Kidney tubule cell (primary cell): ENCODE measurements at regions not wholly inside any gene's neighbourhood (a gene's known extent, or its start where the extent isn't known, plus 50 kb on each side); places are given as distances from the start of the nearest gene placed in this dataset.

ENCODE experiments used
- DNase-seq: peaks from one replicate; pipeline ENCODE4 v3.0.0-alpha.2; 2018; ENCODE audit warnings: low spot score

DNA sequence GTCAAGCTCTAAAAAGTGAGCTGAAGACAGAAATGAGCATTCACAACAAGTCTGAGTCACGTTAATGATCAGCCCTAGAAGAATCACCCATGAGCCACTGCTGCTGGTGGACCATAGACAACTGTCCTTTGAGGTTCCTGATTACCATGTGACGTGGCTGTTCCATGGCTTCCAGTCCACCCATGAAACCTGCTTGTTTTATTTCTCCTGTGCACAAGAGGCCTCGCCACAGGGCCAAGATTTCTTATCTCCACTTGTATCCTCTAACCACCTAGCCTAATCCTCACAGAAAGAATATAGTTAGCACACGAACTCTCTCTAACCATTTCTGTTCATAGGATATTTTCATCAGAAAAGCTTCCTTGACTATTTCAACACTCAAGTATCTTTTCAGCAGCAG, 242.7 kb downstream of the MREG start:
- no peak for DNase-seq

DNA sequence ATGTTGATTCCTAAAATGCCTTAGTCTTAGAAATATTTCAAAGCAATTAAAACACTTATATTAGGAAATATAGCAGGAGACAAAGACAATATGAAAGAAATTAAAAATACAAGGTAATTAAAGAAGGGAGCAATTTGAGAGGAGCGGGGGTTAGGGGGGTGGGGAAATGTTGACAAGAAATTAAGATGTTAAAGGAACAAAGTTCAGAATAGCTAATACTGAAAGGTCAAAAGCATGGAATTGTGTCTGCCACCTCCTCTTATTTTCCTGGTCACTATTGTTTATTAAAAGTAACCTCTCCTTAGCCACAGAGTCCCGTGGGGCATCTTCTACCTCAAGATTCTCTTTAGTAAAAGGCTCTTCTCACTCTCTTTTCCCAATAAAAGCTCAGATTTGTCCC, 244.1 kb downstream of the MREG start:
- DNase-seq: no peak

DNA sequence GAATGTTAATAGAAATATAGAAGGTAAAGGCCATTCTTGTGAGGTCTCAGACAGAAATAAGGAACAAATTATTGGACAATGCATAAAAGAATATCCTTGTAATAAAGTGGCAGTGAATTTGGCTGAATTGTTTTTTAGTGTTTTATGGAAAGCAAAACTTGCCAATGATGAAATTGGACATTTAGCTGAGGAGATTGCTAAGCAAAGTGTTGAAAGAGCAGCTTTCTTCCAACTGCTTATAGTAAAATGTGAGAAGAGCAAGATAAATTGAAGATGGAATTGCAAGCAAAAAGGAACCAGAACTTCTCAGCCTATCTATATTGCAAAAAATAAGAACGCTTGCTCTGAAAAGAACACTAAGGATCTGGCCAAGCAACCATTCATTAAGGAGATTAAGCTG, 245.7 kb downstream of the MREG start:
- no peak for DNase-seq

DNA sequence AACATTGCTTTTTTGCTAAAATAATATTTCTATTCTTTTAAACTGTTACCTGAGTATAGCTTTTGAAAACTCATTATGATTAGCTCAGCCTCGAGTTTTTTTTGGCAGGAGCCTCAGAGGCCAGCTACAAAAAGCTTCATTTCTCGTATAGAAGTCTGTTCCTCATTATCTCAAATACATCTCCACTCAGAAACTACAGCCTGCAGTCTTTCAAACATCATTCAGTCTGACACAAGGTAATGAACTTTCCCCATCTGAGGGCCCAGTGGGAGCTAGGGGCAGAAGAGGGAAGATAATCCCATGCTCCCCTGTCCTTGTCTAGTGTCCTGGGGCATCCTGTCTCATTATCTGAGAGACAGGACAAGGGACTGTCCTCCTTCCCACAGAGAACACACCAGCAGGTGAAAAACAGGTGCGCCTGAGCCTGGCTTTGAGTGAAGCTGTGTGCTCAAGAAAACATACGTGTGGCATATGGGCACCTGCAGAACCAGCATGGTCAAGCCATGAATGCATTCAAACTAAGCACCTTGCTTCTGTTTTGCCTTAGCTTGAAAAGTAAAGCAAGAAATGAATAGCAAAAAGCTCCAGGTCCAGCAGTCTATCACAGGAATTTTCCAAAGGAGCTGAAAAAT, 247.5 kb downstream of the MREG start:
- DNase-seq: no peak

DNA sequence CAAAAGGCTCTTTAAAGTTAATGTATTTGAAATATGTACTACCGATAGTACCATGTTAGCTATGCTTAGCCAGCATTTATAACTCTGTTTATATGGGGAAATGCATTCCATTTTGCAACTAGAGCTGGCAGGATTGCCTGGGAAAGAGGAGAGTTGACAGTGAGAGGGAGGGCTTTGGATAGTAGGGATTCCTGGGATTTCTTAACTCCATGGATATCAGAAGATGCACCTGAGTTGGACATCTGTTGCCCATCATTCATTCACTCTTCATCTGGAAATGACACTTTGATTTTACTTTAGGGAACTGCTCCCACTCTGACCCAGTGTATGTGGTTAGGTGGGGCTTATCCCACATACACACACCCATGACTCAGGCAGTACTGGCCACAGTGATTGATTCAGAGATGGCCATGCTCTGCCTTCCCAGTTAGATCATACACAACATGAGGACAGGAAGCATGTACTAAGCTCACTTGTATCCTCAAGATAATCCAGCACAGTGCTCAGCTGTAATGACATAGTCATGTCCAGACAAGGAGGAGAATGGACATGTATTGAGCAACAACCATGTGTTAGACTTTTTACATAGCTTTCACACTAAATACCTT, 248.8 kb downstream of the MREG start:
- DNase-seq: peak; percentile 84

DNA sequence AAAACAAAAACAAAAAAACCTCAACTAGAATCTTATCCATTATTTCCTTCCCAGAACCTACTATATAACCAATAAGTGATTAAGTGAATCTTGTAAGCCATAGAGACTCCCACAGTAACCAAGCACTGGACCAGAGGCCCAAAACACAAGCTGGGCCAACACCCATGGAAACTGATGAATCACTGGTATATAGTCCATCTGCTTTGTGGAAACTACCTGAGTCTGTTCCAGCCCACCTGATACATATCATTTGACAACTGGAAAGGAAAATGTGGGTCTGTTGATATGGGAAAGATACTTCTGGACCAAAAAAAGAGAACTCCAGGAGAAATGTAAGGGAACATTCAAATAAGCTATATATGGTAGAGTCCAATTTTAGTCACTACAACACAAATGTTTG, 252.8 kb downstream of the MREG start:
- peak; percentile 57 for DNase-seq

DNA sequence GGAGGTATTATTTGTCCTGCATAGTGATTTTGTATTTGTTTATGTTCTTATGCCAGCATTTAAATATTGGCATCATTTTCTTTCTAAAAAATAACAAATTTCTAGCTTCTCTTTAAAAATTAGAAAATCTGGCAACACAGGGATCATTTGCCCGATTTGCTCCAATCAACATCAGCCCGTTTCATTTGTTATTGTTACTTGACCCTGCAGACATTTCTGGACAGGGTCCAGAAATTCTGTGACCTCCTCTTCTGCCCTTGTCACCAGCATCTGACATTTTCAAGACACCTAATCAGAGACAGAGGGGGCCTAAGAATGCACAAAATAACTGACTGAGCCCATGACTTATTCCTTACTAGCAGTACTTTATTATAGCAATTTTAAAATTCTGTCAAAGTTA, 253.3 kb downstream of the MREG start:
- DNase-seq: no peak

DNA sequence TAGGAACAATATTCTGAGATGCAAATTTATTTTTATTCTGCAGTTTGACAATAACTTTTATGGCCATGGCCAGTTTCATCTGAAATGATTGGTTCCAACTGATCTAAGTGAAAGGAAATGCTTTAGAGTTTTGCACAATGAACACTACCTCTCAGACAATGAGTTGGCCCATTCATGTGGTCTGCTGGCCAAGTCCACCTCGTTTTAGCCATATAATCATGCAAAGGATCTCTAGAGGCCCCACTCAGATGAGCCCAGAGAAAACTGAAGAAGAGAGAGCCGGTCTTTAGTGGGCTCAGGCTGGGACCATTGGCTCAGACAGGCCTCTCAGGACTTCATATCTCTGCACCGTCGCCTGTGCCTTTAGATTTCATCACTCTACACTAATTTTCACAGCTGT, 254.7 kb downstream of the MREG start:
- peak; percentile 13 for DNase-seq

DNA sequence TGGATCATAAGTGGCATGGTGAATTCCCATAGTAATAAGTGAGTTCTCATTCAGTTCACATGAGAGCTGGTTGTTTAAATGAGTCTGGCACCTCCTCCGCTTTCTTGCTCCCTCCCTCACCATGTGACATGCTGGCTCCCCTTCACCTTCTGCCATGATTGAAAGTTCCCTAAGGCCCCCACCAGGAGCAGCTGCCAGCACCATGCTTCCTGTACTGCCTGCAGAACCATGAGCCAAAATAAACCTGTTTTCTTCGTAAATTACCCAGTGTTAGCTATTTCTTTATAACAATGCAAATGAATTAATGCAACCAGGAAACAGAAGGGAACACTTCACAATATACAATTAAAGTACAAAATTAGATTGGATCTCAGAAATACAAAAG, 257.0 kb downstream of the MREG start:
- DNase-seq: no peak

DNA sequence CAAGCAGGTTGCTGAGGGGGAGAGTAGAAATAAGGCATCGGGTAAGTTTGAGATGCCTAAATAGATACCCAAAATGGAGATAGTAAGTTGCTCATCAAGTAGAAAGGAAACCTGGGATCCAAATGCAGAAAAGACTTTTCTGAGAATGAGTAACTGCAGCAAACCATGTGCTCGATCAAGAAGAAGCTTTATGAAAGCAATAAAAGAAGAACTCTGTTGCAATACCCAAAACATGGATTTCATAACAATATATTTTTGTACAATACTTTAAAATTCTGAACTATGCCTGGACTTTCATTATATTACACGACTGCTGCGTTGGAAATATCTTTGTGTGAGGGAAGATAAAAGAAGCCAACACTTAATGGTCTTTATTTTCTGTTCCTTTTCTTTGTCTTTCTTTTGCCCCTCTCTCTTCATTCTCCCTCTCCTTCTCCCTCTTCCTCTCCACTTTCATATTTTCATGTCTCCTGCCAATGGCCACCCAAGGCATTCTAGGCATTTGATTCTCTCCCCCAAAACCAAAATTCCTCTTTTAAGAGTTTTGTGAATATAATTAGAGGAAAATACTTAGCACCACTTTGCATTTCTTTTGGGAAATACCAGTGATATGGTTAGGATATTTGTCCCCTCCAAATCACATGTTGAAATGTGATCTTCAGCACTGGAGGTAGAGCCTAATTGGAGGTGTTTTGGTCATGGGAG, 257.6 kb downstream of the MREG start:
- DNase-seq: no peak

DNA sequence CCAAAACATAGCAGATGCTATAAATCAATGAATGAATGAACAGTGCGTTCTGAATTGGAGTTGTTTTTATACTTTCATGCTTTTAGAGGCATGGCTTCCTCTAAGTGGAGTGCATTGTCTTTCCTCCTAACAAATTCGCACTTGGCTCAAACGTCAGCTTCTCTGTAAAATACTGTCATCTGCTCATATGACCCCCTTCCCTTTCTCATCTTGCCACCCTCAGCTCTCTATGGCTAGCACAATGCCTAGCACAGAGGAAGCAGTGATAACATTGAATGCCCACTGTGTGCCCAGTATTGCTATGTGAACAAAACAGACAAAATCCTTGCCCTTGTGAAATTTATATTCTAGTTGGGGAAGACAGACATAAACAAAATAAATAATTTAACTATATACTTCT, 258.8 kb downstream of the MREG start:
- DNase-seq: no peak

DNA sequence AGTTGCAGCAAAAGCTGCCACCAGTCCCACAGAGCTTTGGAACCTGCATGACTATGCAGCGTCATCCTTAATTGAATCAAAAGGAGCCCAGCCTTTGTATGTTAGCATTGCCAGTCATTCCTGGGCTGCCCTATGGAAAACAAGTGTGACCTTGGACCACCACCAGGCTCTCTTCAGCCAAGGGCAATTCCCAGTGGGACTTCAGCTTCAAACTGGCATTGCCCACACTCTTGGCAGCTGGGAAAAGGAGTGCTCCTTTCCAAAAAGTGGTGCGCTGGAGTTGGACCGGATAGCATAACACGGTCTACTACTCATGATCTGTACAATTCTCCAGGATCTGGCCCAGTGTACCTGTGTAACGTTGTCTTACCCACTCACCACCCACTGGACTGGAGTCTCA, 259.5 kb downstream of the MREG start:
- DNase-seq: no peak

DNA sequence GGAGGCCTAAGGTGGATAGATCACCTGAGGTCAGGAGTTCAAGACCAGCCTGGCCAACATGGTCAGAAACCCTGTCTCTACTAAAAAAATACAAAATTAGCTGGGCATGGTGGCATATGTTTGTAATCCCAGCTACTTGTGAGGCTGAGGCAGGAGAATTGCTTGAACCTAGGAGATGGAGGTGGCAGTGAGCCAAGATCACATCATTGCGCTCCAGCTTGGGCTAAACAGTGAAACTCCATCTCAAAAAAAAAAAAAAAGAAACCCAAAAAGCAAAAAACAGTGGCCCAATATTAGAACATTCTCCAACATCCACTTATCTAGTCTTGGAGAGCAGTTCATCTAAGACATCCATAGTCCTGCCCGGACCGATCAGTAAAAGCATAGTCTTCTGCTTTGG, 260.4 kb downstream of the MREG start:
- no peak for DNase-seq

DNA sequence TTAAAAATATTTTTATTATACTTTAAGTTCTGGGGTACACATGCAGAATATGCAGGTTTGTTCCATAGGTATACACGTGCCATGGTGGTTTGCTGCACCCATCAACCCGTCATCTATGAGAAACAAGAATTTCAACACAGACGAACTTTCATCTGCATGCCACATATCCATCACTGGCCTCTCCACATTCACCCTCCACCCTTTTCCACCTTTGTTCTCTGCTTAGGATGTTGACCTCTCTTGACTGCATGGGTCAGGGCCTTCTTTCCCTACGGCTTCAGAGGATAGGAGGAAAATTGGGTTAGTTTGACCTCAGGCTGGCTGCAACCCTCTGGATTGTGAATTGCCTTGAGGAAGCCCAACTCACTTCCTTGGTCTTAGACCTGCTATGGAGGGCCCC, 260.9 kb downstream of the MREG start:
- DNase-seq: no peak

DNA sequence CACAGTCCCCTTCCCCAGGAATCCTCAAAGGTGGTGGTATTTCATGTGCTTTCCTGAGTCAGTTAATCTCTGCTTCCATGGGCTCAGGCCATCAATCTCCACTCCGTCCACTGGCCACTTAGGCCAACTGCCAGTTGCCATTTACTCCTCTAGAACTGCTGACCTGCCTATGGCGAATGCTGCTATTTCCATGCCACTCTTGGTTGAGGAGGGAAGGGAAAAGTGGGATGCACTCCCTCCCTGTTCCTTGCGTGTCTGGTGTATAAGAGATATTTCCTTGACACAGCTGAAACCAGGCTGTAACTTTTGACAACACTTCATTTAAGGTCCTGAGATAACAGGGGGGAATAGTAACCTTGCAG, 261.5 kb downstream of the MREG start:
- no peak for DNase-seq

DNA sequence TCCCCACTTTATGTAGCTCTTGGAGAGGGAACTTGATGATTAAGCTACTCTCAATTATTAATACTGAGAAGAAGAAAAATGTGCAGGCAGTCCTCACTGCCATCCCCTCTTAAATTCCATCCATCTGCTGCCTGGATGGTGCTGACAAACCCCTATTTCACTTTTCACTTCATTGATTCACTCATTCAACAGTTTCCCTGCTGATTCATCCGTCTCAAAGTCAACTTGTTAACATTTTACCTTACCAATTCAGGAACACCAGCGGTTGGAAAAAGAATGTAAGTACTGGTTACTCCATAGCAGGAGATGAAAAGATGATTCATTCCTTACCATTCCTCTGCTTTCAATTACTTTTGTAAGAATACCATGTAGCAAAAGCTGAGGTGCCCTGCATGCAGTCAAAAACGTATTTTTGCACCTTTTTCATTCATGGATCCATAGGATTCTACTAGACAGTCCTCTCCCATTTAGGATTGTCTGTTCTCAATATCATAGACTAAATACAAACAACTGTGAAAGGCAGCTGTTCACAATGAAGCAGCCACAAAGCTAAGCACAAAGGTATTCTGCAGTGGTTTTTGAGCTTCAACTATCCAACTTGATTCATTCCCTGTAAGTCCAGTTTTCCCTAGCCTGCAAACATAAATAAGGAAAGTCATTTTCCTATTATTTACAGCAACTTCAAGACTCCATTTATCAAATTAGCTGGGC, 262.0 kb downstream of the MREG start:
- peak; percentile 95 for DNase-seq

DNA sequence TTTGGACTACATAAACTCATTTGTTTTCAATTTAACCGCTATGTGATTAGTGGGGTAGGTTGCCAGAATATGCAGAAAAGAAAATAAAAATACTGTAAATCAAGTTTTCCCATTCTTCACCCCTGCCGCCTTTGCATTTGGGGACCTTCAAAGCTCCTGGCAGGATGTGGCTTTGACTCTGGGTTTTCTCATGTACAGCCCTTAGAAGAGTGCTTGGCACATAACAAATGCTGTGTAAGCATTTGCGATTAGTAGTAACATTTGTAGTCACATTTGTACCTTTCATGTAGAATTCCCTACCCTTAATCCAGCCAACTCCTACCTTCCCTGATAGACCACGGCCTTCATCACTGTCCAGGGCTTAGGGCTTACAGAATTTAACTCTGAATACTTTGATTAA, 262.6 kb downstream of the MREG start:
- DNase-seq: no peak

DNA sequence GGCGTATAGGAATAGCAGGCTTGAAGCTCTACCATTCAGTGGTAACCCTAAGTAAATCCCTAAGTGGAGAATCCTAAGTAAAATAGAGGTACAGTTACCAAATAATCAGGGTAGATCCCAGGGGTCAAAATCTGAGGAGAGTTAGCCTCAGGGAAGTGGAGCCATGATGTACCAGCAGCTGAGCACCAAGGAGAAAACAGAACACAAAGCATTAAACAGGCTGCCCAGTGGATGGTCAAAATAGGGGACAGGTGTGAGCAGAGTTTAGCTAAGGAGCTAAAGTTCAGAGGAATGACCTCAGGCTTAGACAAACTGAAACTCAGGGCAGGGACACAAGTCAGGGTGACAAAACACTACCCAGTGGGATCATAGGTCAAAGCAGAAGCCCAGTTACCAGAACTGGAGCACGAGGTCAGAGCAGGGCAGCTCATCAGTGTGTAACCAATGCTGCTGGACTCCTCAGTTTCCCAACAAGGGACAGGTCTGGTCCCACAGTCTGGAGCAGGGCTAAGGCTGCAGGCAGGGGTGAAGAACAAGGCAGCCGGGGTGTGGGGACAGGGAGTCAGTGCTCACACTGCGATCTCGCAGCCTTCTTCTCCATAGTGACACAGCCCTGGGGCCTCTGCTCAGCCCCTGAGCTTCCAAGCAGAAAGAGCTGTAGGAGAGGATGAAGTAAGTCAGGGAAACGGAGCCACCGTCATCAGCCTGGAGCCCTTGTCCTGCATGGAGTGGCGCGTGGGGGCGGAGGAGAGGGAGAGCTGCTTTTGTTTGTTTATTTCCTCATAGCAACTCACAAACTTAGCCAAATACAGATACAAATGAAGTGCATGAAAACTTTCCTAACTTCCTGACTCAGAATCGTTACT, 264.0 kb downstream of the MREG start:
- DNase-seq: peak; percentile 57

DNA sequence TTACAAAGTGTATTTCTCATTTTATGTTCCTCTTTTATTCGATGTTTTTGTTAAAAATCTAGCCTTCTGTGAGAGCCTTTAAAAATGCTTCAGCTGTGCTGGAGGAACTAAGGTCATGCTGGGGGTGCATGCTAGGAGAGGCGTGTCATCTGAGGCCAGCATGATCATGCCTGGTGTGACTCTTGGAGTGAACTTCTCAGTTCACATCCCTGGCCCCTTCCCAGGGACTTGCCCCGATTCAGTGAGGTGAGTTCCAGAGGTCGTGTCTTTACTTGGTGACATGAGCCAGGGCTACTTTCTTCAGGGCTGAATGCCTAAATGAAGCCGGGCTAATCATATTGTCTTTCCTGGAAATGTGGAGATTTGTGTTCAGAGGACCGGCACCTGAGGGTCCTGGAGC, 264.9 kb downstream of the MREG start:
- peak; percentile 60 for DNase-seq

DNA sequence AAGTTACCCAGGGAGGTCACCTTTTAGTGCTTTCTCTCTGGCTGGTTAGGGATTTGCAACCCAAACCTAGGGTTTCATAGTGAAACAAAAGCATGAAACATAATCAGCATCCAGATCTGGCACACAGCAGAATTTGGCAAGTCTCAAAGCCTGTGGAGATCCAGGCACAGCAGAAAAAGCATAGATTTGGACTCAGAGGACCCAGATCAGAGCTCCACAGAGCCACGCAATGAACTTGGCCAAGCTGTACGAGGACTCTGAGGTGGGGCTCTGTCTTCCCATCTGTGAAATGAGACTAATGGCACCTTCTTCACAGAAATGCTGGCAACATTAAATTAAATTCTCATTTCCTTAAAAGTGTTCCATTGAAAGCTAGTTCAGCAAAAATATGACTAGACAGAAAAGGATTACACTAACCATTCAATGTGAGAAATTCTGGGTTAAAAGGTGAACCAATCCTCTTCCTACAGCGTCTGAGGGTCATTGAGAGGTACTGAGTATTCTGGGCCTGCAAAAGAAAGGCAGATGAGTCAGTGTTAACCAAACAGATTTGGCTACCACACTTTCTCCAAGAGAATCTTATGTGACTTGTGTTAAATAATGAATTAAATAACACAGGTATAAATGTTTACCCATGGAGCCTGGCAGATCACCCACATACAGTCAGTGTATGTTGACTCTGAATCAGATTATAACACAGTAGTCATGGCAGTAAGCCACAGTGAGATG, 266.3 kb downstream of the MREG start:
- DNase-seq: peak; percentile 74

DNA sequence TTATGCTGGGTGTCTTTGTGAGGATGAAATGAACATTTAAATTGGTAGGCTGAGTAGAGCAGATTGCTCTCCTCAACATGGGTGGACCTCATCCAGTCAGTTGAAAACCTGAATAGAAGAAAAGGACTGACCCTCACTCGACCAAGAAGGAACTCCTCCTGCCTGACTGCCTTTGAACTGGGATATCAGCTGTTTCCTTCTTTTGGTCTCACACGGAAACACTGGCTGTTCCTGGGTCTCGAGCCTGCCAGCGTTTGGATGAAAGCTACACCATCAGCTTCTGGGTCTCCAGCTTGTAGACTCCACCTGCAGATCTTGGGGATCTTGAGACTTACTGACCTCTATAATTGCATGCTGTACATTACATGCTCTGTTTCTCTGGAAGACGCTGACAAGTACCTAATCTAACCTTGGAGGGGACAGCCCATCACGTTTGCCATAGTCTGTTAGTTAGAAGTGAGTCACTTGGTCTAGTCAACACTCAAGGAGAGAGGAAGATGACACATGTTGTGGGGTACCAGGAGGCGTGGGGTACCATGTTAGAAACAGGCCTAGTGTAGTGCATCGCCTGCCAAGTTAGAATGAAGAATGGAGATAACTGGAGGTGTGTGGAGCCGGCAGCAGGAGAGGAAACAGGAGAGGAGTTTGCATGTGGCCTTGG, 267.0 kb downstream of the MREG start:
- DNase-seq: no peak
